ENCODE measurements at regions not wholly inside any gene's neighbourhood (a gene's known extent, or its start where the extent isn't known, plus 50 kb on each side); places are given as distances from the start of the nearest gene placed in this dataset.

- no peak for DNase-seq
- in situ Hi-C loops (cut with HindIII; ENCODE audit: low pct_ligation_motif_present, low pct_unique_long_range_greater_than_20kb, low sequenced_read_pairs): no loop called here
Observed at GRCh38 chr12:90027041-90027440, 318.4 kb upstream of the ATP2B1 start.

DNA sequence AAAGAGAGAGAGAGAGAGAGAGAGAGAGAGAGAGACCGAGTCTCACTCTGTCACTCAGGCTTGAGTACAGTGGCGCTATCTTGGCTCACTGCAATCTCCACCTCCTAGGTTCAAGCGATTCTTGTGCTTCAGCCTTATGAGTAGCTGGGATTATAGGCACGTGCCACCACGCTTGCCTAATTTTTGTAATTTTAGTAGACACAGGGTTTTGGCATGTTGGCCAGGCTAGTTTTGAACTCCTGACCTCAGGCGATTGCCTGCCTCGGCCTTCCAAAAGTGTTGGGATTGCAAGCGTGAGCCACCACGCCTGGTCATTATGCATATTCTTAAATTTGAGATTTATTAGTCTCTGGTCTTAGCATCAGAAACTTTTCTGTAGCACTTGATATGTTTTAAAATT, 317.9 kb upstream of the ATP2B1 start:
- in situ Hi-C loops (cut with HindIII; ENCODE audit: low pct_ligation_motif_present, low pct_unique_long_range_greater_than_20kb, low sequenced_read_pairs): no loop called here
- no peak for DNase-seq

DNA sequence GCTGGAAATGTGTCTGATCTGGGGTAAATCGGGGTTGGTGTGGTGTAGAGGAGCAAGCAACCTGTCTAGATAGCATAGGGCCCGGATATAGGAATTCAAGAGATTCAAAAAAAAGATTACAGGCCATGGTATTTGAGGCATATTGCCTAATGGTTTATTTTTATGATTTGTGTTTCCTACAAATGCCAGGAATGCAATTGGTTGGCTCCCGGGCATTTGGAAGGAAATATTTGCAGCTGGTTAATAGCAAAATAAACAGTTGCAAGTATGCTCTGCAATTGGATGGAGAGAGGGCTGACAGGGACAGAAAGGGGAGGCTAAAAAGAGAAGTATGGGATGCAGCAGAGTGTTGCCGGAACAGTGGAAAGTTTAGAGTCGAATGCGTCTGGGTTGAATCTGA, 315.6 kb upstream of the ATP2B1 start:
- in situ Hi-C loops (cut with HindIII; ENCODE audit: low pct_ligation_motif_present, low pct_unique_long_range_greater_than_20kb, low sequenced_read_pairs): no loop called here
- no peak for DNase-seq

- in situ Hi-C loops (cut with HindIII; ENCODE audit: low pct_ligation_motif_present, low pct_unique_long_range_greater_than_20kb, low sequenced_read_pairs): no loop called here
- DNase-seq: no peak
Observed at GRCh38 chr12:90023207-90023900, 314.7 kb upstream of the ATP2B1 start.

- in situ Hi-C loops (cut with HindIII; ENCODE audit: low pct_ligation_motif_present, low pct_unique_long_range_greater_than_20kb, low sequenced_read_pairs): no loop called here
- DNase-seq: no peak
Observed at GRCh38 chr12:90021795-90022440, 313.3 kb upstream of the ATP2B1 start.

GRCh38 chr12:90020881-90021280, 312.2 kb upstream of the ATP2B1 start:
- DNase-seq: no peak
- in situ Hi-C loops (cut with HindIII; ENCODE audit: low pct_ligation_motif_present, low pct_unique_long_range_greater_than_20kb, low sequenced_read_pairs): no loop called here

DNA sequence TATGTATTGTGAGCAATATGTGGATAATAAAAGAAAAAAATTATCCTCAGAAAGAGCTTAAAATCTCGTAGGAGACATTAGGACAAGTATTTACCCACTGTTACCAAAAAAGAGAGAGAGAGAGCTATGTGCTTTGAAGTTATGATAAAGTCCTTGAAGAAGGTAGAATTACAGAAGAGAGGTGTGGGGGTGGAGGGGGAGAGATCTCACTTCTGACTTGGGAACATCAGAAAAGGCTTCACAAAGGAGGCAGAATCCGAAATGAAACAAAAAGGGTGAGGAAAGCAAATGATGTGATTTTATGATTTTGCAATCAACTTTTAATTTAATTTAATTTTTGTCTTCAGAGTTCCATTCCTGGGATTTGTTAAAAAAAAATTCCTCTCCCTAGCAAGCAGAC, 311.8 kb upstream of the ATP2B1 start:
- in situ Hi-C loops (cut with HindIII; ENCODE audit: low pct_ligation_motif_present, low pct_unique_long_range_greater_than_20kb, low sequenced_read_pairs): no loop called here
- no peak for DNase-seq

DNA sequence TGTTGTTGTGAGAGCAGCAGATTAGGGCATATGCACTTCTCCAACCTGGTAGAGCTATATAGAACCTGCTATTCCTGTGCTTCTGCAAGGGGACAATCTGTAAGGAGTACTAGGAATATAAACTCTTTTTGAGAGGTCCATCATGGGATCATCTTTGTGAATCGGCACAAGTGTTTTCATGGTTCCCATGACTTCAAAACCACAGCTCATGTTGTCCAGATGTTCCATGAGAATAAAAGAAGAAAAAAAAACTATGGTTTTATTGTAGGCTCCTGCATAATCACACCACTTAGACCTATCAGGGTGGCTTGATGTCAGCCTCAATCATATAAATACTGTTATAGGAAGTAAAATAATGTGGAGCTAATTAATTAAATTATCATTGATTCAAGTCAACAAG, 311.4 kb upstream of the ATP2B1 start:
- DNase-seq: no peak
- in situ Hi-C loops (cut with HindIII; ENCODE audit: low pct_ligation_motif_present, low pct_unique_long_range_greater_than_20kb, low sequenced_read_pairs): no loop called here

GRCh38 chr12:90017316-90017715, 308.7 kb upstream of the ATP2B1 start:
- DNase-seq: no peak
- in situ Hi-C loops (cut with HindIII; ENCODE audit: low pct_ligation_motif_present, low pct_unique_long_range_greater_than_20kb, low sequenced_read_pairs): no loop called here

DNA sequence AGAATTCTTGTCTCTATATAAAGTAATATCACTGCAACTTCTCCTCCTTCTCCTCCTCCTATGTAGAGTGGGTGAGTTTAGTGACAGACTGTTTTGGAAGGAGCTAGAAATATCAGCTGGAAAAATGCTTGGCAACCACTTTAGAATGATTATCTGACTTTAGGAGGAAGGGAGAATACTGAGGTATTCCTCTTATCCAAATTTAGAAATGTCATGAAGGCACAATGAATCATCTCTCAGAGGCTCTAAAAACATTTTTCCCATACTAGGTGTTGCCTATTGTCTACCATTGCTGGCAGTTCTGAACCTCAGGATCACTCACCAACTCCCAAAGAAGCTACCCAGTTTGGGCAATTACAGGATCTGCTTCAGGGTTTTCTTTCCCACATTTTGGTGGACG, 306.6 kb upstream of the ATP2B1 start:
- DNase-seq: no peak
- in situ Hi-C loops (cut with HindIII; ENCODE audit: low pct_ligation_motif_present, low pct_unique_long_range_greater_than_20kb, low sequenced_read_pairs): no loop called here

DNA sequence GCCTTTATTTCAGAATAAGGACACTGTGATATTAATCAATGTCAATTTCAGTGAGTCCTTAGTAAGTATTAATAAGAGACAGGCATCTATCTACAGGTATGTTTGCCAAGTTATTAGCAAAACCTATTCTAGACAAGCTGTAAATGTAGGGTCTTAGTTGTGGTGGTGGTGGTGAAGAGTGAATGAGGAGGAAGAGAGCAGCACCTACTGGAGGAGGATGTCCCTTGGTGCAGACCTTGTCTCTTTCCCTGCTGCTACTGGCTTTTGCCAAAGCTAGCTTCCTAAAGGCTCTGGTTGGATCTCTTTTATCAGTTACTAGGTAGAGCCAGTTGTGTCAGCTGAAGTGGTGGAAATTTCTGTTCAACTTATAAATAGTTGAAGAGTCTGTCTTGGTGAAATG, 304.8 kb upstream of the ATP2B1 start:
- DNase-seq: peak; percentile 8
- in situ Hi-C loops (cut with HindIII; ENCODE audit: low pct_ligation_motif_present, low pct_unique_long_range_greater_than_20kb, low sequenced_read_pairs): no loop called here

- in situ Hi-C loops (cut with HindIII; ENCODE audit: low pct_ligation_motif_present, low pct_unique_long_range_greater_than_20kb, low sequenced_read_pairs): no loop called here
- peak; percentile 10 for DNase-seq
Observed at GRCh38 chr12:90010089-90010488, 301.5 kb upstream of the ATP2B1 start.

GRCh38 chr12:90008277-90008676, 299.6 kb upstream of the ATP2B1 start:
- in situ Hi-C loops (cut with HindIII; ENCODE audit: low pct_ligation_motif_present, low pct_unique_long_range_greater_than_20kb, low sequenced_read_pairs): no loop called here
- no peak for DNase-seq

DNA sequence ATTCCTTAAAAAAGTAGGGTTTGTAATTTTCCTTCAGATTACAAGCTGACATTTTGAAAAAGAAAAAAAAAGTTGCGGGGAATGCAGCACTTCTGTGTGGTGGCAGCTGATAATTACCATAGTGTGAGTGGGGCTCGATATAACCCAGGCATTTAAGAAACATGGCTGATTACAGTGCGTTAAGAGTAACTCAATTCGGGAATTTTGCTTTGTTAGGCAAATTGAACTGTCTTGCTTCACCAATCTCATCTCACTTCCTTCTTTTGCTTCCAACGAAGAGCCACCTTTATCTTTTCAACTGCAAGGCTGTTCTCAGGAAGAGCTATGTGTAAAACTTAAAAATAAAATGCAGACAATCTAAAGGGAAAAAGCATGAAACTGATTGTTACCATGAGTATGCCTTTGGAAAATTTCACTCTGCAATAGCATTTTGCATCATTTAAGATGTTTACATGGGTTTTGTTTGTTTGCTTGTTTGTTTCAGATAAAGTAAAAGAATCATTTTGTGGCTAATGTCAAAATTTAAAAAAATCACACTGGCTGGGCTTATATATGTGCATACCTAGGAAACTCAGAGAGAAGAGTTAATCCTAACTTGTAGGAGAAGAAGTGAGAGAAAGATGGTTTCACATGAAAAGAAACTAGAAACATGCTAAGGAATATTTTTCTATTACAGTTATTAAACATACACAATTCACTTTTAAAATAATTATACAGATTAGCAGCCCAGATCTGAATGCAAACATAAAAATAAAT, 295.9 kb upstream of the ATP2B1 start:
- no peak for DNase-seq
- in situ Hi-C loops (cut with HindIII; ENCODE audit: low pct_ligation_motif_present, low pct_unique_long_range_greater_than_20kb, low sequenced_read_pairs): no loop called here

DNA sequence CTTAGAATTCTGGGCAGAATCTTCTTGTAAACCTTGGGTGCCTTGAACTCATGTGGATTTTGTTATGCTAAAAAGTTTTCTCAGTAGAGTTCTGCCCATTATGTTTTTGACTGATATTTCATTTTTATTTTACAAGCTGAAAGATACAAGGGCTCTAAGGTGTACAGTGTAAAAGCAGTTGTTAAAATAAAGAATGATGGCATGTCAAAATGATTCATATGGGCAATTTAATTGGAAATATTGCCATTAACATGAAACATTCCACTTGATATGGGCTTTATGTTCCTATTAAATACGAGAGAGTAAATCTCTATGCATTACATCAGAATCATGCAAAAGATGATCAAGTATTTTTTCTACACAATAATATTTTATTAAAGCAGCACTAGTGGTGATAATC, 295.1 kb upstream of the ATP2B1 start:
- DNase-seq: no peak
- in situ Hi-C loops (cut with HindIII; ENCODE audit: low pct_ligation_motif_present, low pct_unique_long_range_greater_than_20kb, low sequenced_read_pairs): no loop called here

GRCh38 chr12:90000721-90001120, 292.1 kb upstream of the ATP2B1 start:
- DNase-seq: no peak
- in situ Hi-C loops (cut with HindIII; ENCODE audit: low pct_ligation_motif_present, low pct_unique_long_range_greater_than_20kb, low sequenced_read_pairs): no loop called here

GRCh38 chr12:89999699-90000505, 291.3 kb upstream of the ATP2B1 start:
- no peak for DNase-seq
- in situ Hi-C loops (cut with HindIII; ENCODE audit: low pct_ligation_motif_present, low pct_unique_long_range_greater_than_20kb, low sequenced_read_pairs): no loop called here

- in situ Hi-C loops (cut with HindIII; ENCODE audit: low pct_ligation_motif_present, low pct_unique_long_range_greater_than_20kb, low sequenced_read_pairs): no loop called here
- no peak for DNase-seq
Observed at GRCh38 chr12:89995870-89996269, 287.2 kb upstream of the ATP2B1 start.

- in situ Hi-C loops (cut with HindIII; ENCODE audit: low pct_ligation_motif_present, low pct_unique_long_range_greater_than_20kb, low sequenced_read_pairs): no loop called here
- no peak for DNase-seq
Observed at GRCh38 chr12:89994911-89995310, 286.3 kb upstream of the ATP2B1 start.

All from ACHN (cell line).